Colonic mucosa (tissue), 4 donors: ENCODE measurements at regions not wholly inside any gene's neighbourhood (a gene's known extent, or its start where the extent isn't known, plus 50 kb on each side); places are given as distances from the start of the nearest gene placed in this dataset.

Experiments used
- DNase-seq: peaks from one replicate; pipeline ENCODE4 v3.0.0-alpha.2; 2020
- H3K27ac ChIP-seq: fragments of 200-600 bp; one replicate; pipeline ENCODE4 v1.8.0; 2021
- H3K27me3 ChIP-seq: fragments of 200-600 bp; one replicate; pipeline ENCODE4 v1.8.0; 2021
- H3K36me3 ChIP-seq: fragments of 200-600 bp; one replicate; pipeline ENCODE4 v1.8.0; 2021
- H3K4me1 ChIP-seq: fragments of 200-600 bp; one replicate; pipeline ENCODE4 v1.8.0; 2021; ENCODE audit warnings: mild to moderate bottlenecking
- H3K4me3 ChIP-seq: fragments of 200-600 bp; one replicate; pipeline ENCODE4 v1.8.0; 2021
- H3K9ac ChIP-seq, 2 donors: one replicate each; pipeline ENCODE4 v1.7.0; 2013; ENCODE audit warnings: control low read depth in 2 of 2, low read depth in 2 of 2, low read length in 2 of 2
- H3K9me3 ChIP-seq: fragments of 200-600 bp; one replicate; pipeline ENCODE4 v1.8.0; 2021
- CTCF ChIP-seq: fragments of 200-600 bp; IDR thresholded peaks from one replicate; pipeline ENCODE4 v1.8.0; 2022; ENCODE audit warnings: antibody characterized with exemption, mild to moderate bottlenecking
- intact Hi-C: fragments of 100-400 bp; cut with DNase I; formaldehyde crosslinking; loops from one replicate; pipeline ENCODE4 v1.14.1; 2022
- donor health status: healthy.
- donor health status: DM: no; HTN: no; CAD: no.
- donor health status: DM: no; HTN: no; CAD: no.

GRCh38 chr1:187203257-187203656 lies 374.5 kb downstream of the PLA2G4A start:
- DNase-seq, result no peak
- H3K27ac ChIP-seq, result no peak overlapping the region
- H3K4me3 ChIP-seq, result no peak overlapping the region
- no peaks in the 10 kb centered on the region for H3K36me3 ChIP-seq
- no peaks in the 10 kb centered on the region for H3K4me1 ChIP-seq
- H3K9ac ChIP-seq, result no peak overlapping the region
- no peaks in the 10 kb centered on the region for H3K9me3 ChIP-seq
- intact Hi-C loops, result no loop called here
- TF ChIP-seq CTCF, result no peak
- H3K27me3 ChIP-seq, result no peaks in the 10 kb centered on the region

- Histone ChIP-seq H3K9me3 (no peaks in the 10 kb centered on the region), H3K27ac (no peak overlapping the region), H3K27me3 (no peaks in the 10 kb centered on the region), H3K9ac (no peak overlapping the region), H3K36me3 (no peaks in the 10 kb centered on the region), H3K4me1 (no peaks in the 10 kb centered on the region), H3K4me3 (no peak overlapping the region)
- TF ChIP-seq CTCF, result no peak
- no peak for DNase-seq
- intact Hi-C loops, result no loop called here
These were observed 383.6 kb downstream of the PLA2G4A start for GRCh38 chr1:187212377-187212776.

GRCh38 chr1:187226396-187226795 lies 397.6 kb downstream of the PLA2G4A start:
- no peak for DNase-seq
- Histone ChIP-seq H3K4me1 (no peaks in the 10 kb centered on the region), H3K27ac (no peak overlapping the region), H3K36me3 (no peaks in the 10 kb centered on the region), H3K9me3 (no peaks in the 10 kb centered on the region), H3K9ac (no peak overlapping the region), H3K27me3 (no peaks in the 10 kb centered on the region), H3K4me3 (no peak overlapping the region)
- TF ChIP-seq CTCF, result no peak
- intact Hi-C loops, result no loop called here

- TF ChIP-seq CTCF, result no peak
- Histone ChIP-seq H3K36me3 (no peaks in the 10 kb centered on the region), H3K9me3 (no peaks in the 10 kb centered on the region), H3K4me3 (no peak overlapping the region), H3K4me1 (no peaks in the 10 kb centered on the region), H3K27me3 (no peaks in the 10 kb centered on the region), H3K27ac (no peak overlapping the region), H3K9ac (no peak overlapping the region)
- intact Hi-C loops, result no loop called here
- DNase-seq, result no peak
These were observed 400.0 kb downstream of the PLA2G4A start for GRCh38 chr1:187228790-187229189.

GRCh38 chr1:187229496-187229895 lies 400.7 kb downstream of the PLA2G4A start:
- no peak for TF ChIP-seq CTCF
- Histone ChIP-seq H3K9me3 (no peaks in the 10 kb centered on the region), H3K9ac (no peak overlapping the region), H3K27ac (no peak overlapping the region), H3K4me1 (no peaks in the 10 kb centered on the region), H3K4me3 (no peak overlapping the region), H3K36me3 (no peaks in the 10 kb centered on the region), H3K27me3 (no peaks in the 10 kb centered on the region)
- intact Hi-C loops, result no loop called here
- DNase-seq, result no peak

GRCh38 chr1:187234706-187235105 lies 406.0 kb downstream of the PLA2G4A start:
- no peak for TF ChIP-seq CTCF
- Histone ChIP-seq H3K36me3 (no peaks in the 10 kb centered on the region), H3K9ac (no peak overlapping the region), H3K4me3 (no peak overlapping the region), H3K27me3 (no peaks in the 10 kb centered on the region), H3K9me3 (no peaks in the 10 kb centered on the region), H3K4me1 (no peaks in the 10 kb centered on the region), H3K27ac (no peak overlapping the region)
- intact Hi-C loops, result no loop called here
- DNase-seq, result no peak
